ENCODE measurements at regions not wholly inside any gene's neighbourhood (a gene's known extent, or its start where the extent isn't known, plus 50 kb on each side); places are given as distances from the start of the nearest gene placed in this dataset.
"Not testable (repeated sequence)": the region's sequence is repeated elsewhere in the genome, so short reads cannot be mapped to it uniquely, and the experiment has no call there.

DNA sequence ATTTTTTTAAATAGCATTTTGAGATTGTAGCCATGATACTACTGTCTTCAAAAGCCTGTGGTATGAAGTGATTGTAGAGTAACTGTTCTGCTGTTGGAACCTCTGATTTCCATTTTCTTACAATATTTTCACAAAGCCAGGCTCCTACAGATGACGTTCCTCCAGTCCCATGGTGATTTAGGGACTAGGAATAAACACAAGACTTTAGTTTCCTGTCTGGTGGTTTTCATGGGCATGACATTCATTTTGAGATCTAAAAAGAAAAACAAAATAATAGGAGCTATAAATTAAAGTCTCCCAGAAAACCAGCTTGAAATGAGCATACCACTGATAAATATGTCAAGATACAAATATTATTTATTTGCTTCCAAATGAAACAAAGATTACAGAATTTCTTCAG lies 1223.5 kb upstream of the CELF4 start:
- H3K9me3 Mint-ChIP-seq, result peaks cover 3 to 21% of the 10 kb centered on the region in 2 donors

DNA sequence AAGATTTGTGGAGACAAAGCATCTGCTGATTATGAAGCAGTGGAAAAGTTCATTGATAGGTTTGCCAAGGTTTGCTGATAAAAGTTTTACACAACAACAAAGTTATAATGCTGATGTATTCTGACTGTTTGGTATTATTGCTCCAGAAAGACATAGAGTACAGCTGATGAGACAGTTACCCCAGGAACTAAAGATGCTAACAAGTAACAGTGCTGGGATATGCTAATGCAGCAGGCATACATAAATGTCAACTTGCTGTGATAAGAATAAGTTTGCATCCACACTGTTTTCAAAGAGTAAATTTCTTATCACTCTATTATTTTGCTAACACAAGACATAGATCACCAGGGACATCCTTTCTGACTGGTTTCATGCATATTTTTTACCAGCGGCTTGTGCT lies 1221.3 kb upstream of the CELF4 start:
- peaks cover 6% of the 10 kb centered on the region for H3K9me3 ChIP-seq (ENCODE audit: control insufficient read depth, insufficient read depth, low read length)
- no peak for ATAC-seq
- H3K27me3 ChIP-seq (ENCODE audit: control insufficient read depth, insufficient read depth, low read length), result no peaks in the 10 kb centered on the region
- intact Hi-C loops (cut with micrococcal nuclease), result no loop called here
- 89% methylated on average over 1 of the region's 1 CpG for WGBS (ENCODE audit: insufficient coverage)
- no peaks in the 10 kb centered on the region for H3K4me1 Mint-ChIP-seq
- no peak overlapping the region for H3K27ac Mint-ChIP-seq
- DNase-seq, result no peak
- TF ChIP-seq, protein P1, sequence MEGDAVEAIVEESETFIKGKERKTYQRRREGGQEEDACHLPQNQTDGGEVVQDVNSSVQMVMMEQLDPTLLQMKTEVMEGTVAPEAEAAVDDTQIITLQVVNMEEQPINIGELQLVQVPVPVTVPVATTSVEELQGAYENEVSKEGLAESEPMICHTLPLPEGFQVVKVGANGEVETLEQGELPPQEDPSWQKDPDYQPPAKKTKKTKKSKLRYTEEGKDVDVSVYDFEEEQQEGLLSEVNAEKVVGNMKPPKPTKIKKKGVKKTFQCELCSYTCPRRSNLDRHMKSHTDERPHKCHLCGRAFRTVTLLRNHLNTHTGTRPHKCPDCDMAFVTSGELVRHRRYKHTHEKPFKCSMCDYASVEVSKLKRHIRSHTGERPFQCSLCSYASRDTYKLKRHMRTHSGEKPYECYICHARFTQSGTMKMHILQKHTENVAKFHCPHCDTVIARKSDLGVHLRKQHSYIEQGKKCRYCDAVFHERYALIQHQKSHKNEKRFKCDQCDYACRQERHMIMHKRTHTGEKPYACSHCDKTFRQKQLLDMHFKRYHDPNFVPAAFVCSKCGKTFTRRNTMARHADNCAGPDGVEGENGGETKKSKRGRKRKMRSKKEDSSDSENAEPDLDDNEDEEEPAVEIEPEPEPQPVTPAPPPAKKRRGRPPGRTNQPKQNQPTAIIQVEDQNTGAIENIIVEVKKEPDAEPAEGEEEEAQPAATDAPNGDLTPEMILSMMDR (IDR thresholded peaks at IDR 0.05), result no peak
- no peak overlapping the region for H3K4me3 ChIP-seq (ENCODE audit: low read length)
- H3K27me3 Mint-ChIP-seq (ENCODE audit: low read depth in 2 of 2), result no peaks in the 10 kb centered on the region
- H3K9me3 Mint-ChIP-seq, result peaks cover 4 to 25% of the 10 kb centered on the region in 2 donors
- no peaks in the 10 kb centered on the region for H3K36me3 Mint-ChIP-seq
- H3K36me3 ChIP-seq (ENCODE audit: control insufficient read depth, insufficient read depth, low read length), result no peaks in the 10 kb centered on the region
- H3K4me3 Mint-ChIP-seq, result no peak overlapping the region
- no peak overlapping the region for H3K27ac ChIP-seq (ENCODE audit: low read length)
- no peaks in the 10 kb centered on the region for H3K4me1 ChIP-seq (ENCODE audit: control insufficient read depth, insufficient read depth, low read length)

More for the DNA sequence above, 1223.5 kb upstream of the CELF4 start:
- Mint-ChIP-seq H3K4me3 (no peak overlapping the region), H3K4me1 (no peaks in the 10 kb centered on the region), H3K27me3 (ENCODE audit: low read depth in 2 of 2) (no peaks in the 10 kb centered on the region), H3K36me3 (no peaks in the 10 kb centered on the region), H3K27ac (no peak overlapping the region)
- intact Hi-C loops (cut with micrococcal nuclease), result no loop called here
- no peak for DNase-seq
- no peaks in the 10 kb centered on the region for H3K36me3 ChIP-seq (ENCODE audit: control insufficient read depth, insufficient read depth, low read length)
- no peaks in the 10 kb centered on the region for H3K9me3 ChIP-seq (ENCODE audit: control insufficient read depth, insufficient read depth, low read length)
- H3K4me1 ChIP-seq (ENCODE audit: control insufficient read depth, insufficient read depth, low read length), result no peaks in the 10 kb centered on the region
- no peak overlapping the region for H3K27ac ChIP-seq (ENCODE audit: low read length)
- no peak overlapping the region for H3K4me3 ChIP-seq (ENCODE audit: low read length)
- ATAC-seq, result no peak
- no peaks in the 10 kb centered on the region for H3K27me3 ChIP-seq (ENCODE audit: control insufficient read depth, insufficient read depth, low read length)
- WGBS (ENCODE audit: insufficient coverage), result no CpG with 5 or more reads among the region's 1 CpG
- TF ChIP-seq, protein P1 (IDR thresholded peaks at IDR 0.05), result no peak

DNA sequence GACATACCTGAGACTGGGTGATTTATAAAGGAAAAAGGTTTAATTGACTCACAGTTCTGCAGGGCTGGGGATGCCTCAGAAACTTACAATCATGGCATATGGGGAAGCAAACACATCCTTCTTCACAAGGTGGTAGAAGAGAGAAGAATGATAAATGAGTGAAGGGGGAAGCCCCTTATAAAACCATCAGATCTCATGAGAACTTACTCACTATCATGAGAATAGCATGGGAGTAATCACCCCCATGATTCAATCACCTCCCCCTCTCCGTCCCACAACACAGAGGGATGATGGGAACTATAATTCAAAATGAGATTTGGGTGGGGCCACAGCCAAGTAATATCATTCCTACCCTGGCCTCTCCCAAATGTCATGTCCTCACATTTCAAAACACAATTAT lies 1206.0 kb upstream of the CELF4 start:
- intact Hi-C loops (cut with micrococcal nuclease); H3K27ac Mint-ChIP-seq; H3K9me3 ChIP-seq (ENCODE audit: control insufficient read depth, insufficient read depth, low read length); H3K27me3 Mint-ChIP-seq (ENCODE audit: low read depth in 2 of 2); H3K4me3 ChIP-seq (ENCODE audit: low read length); H3K27ac ChIP-seq (ENCODE audit: low read length); DNase-seq; ATAC-seq; H3K27me3 ChIP-seq (ENCODE audit: control insufficient read depth, insufficient read depth, low read length); H3K36me3 ChIP-seq (ENCODE audit: control insufficient read depth, insufficient read depth, low read length); H3K4me1 ChIP-seq (ENCODE audit: control insufficient read depth, insufficient read depth, low read length); H3K36me3 Mint-ChIP-seq; H3K4me3 Mint-ChIP-seq; H3K4me1 Mint-ChIP-seq: not testable (repeated sequence)
- peaks cover 10 to 29% of the 10 kb centered on the region in 2 donors for H3K9me3 Mint-ChIP-seq
- WGBS (ENCODE audit: insufficient coverage), result no CpG with 5 or more reads among the region's 1 CpG

DNA sequence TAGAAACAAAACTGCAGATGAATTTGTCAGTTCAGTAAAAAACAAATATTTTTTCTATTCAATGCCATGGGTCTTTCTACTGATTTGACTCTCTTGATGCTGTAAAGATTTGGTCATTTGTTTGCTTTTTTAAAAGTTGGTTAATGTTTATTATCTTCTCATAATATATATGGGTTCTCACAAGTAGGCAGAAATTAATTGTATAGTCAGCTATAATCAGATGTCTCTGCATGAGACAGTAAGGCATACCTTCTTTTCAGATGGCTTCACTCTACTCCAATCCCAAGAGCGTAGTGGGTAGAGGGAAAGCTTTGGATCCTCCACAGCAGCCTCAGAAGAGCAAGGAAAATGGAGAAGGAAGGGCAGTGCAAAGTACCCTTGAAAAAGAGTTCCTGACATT lies 1202.9 kb upstream of the CELF4 start:
- H3K27me3 Mint-ChIP-seq (ENCODE audit: low read depth in 2 of 2), result no peaks in the 10 kb centered on the region
- H3K4me1 Mint-ChIP-seq, result no peaks in the 10 kb centered on the region
- DNase-seq (no peak), ATAC-seq (no peak)
- no peaks in the 10 kb centered on the region for H3K4me1 ChIP-seq (ENCODE audit: control insufficient read depth, insufficient read depth, low read length)
- H3K4me3 Mint-ChIP-seq, result no peak overlapping the region
- H3K27ac ChIP-seq (ENCODE audit: low read length), result no peak overlapping the region
- WGBS (ENCODE audit: insufficient coverage), result no CpG with 5 or more reads among the region's 1 CpG
- H3K9me3 ChIP-seq (ENCODE audit: control insufficient read depth, insufficient read depth, low read length), result no peaks in the 10 kb centered on the region
- peaks cover 5 to 22% of the 10 kb centered on the region in 2 donors for H3K9me3 Mint-ChIP-seq
- TF ChIP-seq, protein P1 (IDR thresholded peaks at IDR 0.05), result no peak
- no peaks in the 10 kb centered on the region for H3K36me3 Mint-ChIP-seq
- H3K36me3 ChIP-seq (ENCODE audit: control insufficient read depth, insufficient read depth, low read length), result no peaks in the 10 kb centered on the region
- H3K27ac Mint-ChIP-seq, result no peak overlapping the region
- no peak overlapping the region for H3K4me3 ChIP-seq (ENCODE audit: low read length)
- no peaks in the 10 kb centered on the region for H3K27me3 ChIP-seq (ENCODE audit: control insufficient read depth, insufficient read depth, low read length)
- intact Hi-C loops (cut with micrococcal nuclease), result no loop called here
